ENCODE measurements at regions not wholly inside any gene's neighbourhood (a gene's known extent, or its start where the extent isn't known, plus 50 kb on each side); places are given as distances from the start of the nearest gene placed in this dataset.

GRCh38 chr14:99062772-99063418, 209.1 kb downstream of the BCL11B start:
- DNase-seq = no peak

DNA sequence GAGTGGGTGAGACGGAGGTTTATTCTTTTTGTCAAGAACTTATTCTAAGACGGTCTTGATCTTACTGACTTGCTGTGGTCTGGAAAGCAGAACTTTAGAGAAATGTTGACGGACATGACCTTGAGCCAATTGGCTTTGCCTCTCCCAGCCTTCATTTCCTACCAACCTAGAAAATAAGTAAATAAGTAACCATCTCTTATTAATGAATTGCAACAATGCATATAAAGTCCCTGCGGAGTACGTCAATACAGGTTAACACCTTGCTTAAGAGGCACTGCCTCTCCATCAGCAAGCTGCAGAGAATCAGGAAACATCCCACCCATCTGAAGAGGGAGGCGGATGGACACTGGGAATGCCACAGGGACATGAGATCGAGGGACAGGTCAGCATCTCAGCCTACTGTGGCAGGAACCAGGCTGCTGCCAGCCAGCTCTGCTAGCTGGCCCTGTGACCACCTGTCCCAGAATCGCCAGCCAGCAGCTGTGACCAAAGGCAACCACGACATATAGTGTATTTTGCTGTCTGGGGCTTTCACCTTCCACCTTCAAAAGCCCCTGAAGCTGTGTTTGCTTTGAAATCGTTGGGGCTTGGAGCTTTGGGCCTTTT, 208.3 kb downstream of the BCL11B start:
- no peak for DNase-seq

DNA sequence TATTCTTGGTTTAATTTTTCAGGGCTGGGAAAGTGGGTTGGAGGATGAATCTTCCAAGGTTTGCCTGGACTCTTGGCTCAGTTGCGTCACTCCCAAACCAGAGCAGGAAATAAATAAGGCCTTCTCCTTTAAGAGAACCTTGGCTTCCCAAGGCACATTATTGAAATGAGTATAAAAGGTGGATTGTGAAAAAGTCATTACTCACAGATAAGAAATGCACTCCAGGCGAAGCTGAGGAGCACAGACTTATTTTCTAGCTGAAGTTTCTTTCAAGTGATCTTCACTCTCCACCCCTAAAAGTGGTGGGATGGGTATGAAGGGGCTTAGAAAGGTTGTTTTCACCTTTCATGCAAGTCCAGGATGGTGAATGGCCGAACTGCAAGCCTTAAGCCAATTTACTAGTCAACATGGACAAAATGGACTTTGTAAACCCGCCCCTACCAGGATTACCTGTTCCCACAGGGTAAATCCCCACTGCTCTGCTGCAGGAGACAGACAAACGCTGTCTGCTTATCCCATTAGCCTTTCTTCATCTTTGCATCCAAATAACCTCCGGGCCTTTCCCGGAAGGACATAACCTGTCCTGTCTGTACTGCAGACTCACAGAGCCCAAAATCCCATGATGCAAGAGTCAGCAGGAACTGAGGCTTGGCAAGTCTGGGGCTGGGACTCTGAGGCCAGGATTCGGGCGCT, 207.6 kb downstream of the BCL11B start:
- no peak for DNase-seq

DNA sequence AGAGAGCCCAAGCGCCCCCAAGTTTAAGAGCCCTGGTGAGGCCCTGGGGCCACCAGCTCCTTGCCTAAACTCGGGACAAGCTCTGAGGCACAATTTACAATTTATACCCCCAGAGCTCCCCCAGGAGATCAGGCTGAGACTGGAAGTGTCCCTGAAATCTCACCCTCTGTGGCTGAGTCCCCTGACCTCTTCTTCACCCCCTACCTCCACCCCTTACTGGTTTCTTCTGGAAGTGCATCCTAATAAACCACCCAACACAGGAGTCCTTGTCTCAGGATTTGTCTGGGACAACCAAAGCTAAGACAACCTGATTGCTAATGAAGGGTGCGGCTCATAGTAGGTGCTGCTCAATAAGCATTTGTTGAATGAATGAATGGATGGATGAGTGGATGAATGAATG, 206.4 kb downstream of the BCL11B start:
- no peak for DNase-seq

DNA sequence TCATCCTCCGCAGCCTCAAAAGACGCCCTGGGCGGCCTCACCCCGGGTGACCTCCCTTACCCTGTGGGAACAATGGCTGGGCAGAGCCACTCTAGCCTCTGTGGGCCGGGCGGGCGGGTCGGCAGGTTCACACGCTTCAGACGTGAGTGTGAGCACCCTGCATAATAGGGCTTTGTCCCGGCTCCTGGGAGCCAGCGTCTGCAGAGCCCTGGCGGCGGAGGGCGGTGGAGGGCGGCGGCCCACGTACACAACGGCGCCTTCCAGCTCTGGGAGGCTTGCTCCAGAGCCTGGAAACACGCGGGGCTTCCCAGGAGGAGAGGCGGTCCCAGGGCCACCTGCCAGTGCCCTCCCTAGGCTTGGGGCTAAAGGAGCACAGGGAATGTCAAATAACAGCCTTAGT, 205.6 kb downstream of the BCL11B start:
- no peak for DNase-seq

DNA sequence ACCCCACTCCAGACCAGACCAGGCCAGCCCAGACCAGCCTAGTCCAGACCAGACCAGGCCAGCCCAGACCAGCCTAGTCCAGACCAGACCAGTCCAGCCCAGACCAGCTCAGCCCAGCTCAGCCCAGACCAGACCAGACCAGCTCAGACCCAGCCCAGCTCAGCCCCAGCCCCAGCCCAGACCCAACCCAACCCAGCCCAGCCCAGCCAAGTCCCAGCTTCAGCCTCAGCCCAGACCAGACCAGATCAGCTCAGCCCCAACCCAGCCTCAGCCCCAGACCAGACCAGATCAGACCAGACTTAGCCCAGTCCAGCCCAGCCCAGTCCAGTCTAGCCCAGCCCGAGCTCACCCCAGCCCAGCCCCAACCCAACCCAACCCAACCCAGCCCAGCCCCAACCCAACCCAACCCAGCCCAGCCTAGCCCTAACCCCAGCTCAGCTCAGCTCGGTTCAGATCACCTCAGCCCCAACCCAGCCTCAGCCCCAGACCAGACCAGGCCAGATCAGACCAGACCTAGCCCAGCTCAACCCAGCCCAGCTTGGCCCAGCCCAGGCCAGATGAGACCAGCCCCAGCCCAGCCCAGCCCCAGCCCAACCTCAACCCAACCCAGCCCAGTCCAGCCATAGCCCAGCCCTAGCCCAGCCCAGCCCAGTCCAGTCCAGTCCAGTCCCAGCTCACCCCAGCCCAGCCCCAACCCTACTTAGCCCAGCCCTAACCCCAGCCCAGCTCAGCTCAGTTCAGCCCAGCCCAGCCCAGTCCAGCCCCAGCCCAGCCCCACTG, 204.7 kb downstream of the BCL11B start:
- DNase-seq = no peak

GRCh38 chr14:99067927-99068326, 204.1 kb downstream of the BCL11B start:
- DNase-seq = no peak

DNA sequence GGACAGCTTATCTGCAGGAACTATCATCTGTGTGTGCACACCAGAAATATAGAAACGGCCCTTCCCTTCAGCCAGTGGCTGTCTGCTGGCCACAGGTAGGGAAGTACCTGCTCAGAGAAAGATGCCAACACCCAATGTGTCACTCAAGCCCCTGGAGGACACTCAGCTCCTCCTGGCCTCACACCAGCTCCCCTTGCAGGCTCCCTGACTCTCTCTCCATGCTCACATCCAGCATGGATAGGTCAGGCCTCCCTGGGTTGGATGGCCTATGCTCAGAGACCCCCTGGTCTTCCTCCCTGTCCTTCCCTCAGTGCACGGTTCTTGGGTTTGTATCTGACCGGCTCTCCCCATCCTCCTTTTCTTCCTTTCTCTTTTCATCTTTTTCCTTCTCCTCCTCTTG, 202.1 kb downstream of the BCL11B start:
- no peak for DNase-seq

- DNase-seq = no peak
Measured at GRCh38 chr14:99072433-99072832, 199.6 kb downstream of the BCL11B start.

DNA sequence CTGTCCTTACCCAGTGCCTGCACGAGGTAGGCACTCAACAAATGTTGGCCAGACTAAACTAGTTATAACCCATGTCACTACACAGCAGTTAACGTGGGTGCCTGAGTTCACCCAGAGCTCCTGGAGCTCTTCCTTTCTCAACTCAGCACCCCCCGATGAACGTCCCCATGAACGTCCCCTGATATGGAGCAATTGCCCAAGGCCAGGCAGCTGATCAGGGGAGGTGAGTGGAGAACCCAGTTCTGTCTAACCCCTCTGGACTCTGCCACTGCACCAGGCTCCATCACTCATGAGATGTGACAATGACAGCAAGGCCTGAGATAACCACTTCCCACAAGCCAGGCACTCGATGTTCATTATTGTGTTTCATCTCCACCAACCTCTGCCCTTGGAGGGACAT, 199.0 kb downstream of the BCL11B start:
- DNase-seq = no peak

- no peak for DNase-seq
Measured at GRCh38 chr14:99073431-99073830, 198.6 kb downstream of the BCL11B start.

DNA sequence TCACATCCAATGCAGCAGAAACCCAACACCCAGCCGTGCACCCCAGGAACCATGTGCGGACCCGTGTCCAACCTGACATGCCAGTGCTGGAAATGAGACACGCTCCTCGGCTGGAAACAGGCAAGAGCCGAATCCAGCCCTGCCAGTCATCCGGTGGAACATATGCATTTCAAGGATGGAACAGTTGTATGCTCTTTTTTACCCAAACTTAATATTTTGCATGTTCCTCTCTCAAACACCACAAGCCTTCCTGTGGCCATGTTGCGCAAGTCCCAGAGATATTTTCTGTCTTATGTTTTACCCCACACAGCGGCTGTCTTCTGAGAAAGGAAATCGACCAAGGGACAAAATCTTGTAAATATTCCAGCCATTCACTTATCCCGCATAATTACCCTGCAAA, 196.9 kb downstream of the BCL11B start:
- DNase-seq = no peak

- DNase-seq = no peak
Measured at GRCh38 chr14:99075771-99076375, 196.1 kb downstream of the BCL11B start.

GRCh38 chr14:99077076-99077843, 194.7 kb downstream of the BCL11B start:
- no peak for DNase-seq

GRCh38 chr14:99077844-99078236, 194.2 kb downstream of the BCL11B start:
- DNase-seq = no peak

DNA sequence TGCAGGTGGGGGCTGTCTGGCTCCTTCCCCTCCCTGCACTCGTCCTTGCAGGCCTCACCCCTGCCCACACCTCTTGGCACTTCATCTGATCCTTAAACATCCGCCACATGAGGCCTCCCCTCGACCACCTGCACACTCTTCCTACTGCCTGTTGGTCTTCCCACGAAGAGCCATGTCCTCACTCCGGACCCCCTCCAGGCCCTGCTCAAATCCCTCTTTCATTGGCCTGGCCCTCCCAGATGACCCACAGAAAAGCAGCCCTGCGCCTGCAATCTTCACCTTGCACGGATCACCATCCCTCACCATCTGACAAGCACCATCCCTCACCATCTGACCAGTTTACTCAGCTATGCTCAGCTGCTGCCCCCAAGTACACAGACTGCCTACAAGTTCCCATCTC, 193.6 kb downstream of the BCL11B start:
- no peak for DNase-seq

- no peak for DNase-seq
Measured at GRCh38 chr14:99079061-99079727, 192.8 kb downstream of the BCL11B start.

DNA sequence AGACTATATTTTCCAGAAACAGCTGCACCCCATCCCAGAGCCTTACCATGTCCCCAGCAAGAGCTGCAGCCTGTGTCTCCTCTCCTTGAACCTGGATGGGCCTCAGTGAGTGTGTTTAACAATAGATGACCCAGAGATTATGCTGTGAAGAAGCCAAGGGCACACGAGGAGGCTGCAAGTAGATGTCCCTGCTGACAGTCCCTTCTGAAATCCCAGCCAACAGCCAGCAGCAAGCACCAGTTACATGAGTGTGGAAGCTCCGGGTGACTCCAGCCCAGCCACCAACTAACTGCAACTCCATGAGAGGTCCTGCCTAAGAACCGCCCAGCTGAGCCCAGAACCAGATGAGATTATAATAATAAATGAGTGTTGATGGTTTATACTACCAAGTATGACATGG, 191.7 kb downstream of the BCL11B start:
- no peak for DNase-seq

DNA sequence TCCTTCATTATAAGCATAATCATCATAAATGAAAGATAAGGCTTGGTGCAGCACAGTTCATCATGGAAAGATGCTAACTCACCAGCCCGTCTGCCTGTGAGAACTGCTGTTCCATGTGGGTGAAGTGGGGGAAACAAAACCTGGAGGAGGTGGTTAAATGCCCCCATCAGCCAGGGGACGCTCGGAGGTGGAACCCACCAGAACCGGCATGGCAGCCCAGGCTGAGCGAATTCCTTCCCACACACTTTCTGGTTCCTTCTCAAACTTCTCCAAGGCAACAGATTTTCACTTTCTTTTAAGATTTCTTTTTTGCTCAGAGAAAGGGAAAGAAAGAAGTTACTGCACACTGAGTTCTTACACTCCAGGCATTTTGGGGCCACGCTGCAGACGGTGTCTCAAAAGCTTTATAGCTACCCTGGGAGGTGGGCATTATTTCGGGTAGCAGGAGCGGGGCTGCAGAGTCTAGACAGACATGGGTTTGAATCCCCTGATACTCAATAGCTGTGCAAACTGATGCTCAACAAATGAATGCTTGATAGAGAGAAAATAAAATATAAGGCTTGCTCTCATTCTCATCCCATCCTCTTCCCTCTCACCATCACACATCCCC, 190.7 kb downstream of the BCL11B start:
- DNase-seq = no peak

DNA sequence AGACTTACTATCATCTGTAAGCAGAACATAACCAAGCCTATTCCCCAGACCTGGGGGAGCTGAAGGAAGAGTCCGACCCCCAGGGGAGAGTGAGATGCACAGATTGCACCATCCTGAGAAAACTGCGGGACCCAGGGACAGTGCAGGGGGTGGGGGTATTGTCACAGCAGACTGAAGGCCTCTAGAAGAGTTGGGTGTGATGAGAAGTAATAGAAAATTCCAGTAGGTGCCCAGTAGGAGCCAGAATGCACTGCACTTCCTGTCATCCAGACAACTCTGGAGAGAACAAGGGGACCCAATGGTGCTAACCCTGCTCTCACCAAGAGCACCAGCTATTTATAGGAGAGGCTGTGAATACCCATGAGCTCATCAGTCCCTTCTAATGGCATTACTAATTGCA, 190.1 kb downstream of the BCL11B start:
- no peak for DNase-seq
